GM23338 (cell line): ENCODE measurements at regions not wholly inside any gene's neighbourhood (a gene's known extent, or its start where the extent isn't known, plus 50 kb on each side); places are given as distances from the start of the nearest gene placed in this dataset.

Experiments used
- ATAC-seq: fragments of 200-7000 bp; cut with Tn5 transposase; 3 replicates; pipeline ENCODE4 v1.9.1; 2020
- DNase-seq: peaks from one replicate; pipeline ENCODE4 v3.0.0-alpha.2; 2015; ENCODE audit warnings: low spot score
- H2AFZ ChIP-seq: fragments of 200-600 bp; sonication (generic); 2 replicates; pipeline ENCODE4 v1.8.0; 2016; ENCODE audit warnings: antibody characterized with exemption, mild to moderate bottlenecking, moderate library complexity
- H3F3A ChIP-seq: fragments of 200-600 bp; sonication (generic); replicated peaks from 2 replicates; pipeline ENCODE4 v1.8.0; 2017; ENCODE audit warnings: antibody characterized with exemption, mixed run types, low read depth
- H3K27ac ChIP-seq: fragments of 200-600 bp; sonication (generic); 2 replicates; pipeline ENCODE4 v1.6.1; 2016; ENCODE audit warnings: low read depth
- H3K27me3 ChIP-seq: fragments of 200-600 bp; sonication (generic); 2 replicates; pipeline ENCODE4 v1.8.0; 2016; ENCODE audit warnings: mild to moderate bottlenecking, mixed run types, moderate library complexity; ENCODE audit not compliant: insufficient read depth
- H3K36me3 ChIP-seq: fragments of 200-600 bp; sonication (generic); 2 replicates; pipeline ENCODE4 v1.8.0; 2016; ENCODE audit warnings: mild to moderate bottlenecking; ENCODE audit not compliant: insufficient read depth
- H3K4me1 ChIP-seq: fragments of 200-600 bp; sonication (generic); 2 replicates; pipeline ENCODE4 v1.8.0; 2016; ENCODE audit warnings: mild to moderate bottlenecking, moderate library complexity; ENCODE audit not compliant: insufficient read depth
- H3K4me2 ChIP-seq: fragments of 200-600 bp; sonication (generic); 2 replicates; pipeline ENCODE4 v1.7.1; 2017; ENCODE audit warnings: mixed run types
- H3K4me3 ChIP-seq: fragments of 200-600 bp; sonication (generic); 2 replicates; pipeline ENCODE4 v1.6.1; 2016; ENCODE audit warnings: mixed run types
- H3K79me2 ChIP-seq: fragments of 200-600 bp; sonication (generic); replicated peaks from 2 replicates; pipeline ENCODE4 v1.8.0; 2017; ENCODE audit warnings: mild to moderate bottlenecking; ENCODE audit not compliant: insufficient read depth
- H3K9me2 ChIP-seq: fragments of 200-600 bp; sonication (generic); 2 replicates; pipeline ENCODE4 v1.8.0; 2017; ENCODE audit not compliant: insufficient read depth
- H4K20me1 ChIP-seq: fragments of 200-600 bp; sonication (generic); replicated peaks from 2 replicates; pipeline ENCODE4 v1.8.0; 2017; ENCODE audit warnings: mild to moderate bottlenecking; ENCODE audit not compliant: insufficient read depth
- H3K27ac Mint-ChIP-seq: 2 replicates; pipeline ENCODE4 v1.8.0; 2020; ENCODE audit warnings: inconsistent platforms, mild to moderate bottlenecking, moderate library complexity, mixed read lengths
- H3K27me3 Mint-ChIP-seq: 3 replicates; pipeline ENCODE4 v1.8.0; 2022; ENCODE audit warnings: low read depth, mild to moderate bottlenecking, moderate library complexity, mixed read lengths, inconsistent platforms; ENCODE audit not compliant: insufficient read depth, poor library complexity
- H3K36me3 Mint-ChIP-seq: 3 replicates; pipeline ENCODE4 v1.8.0; 2021; ENCODE audit warnings: low read depth, mild to moderate bottlenecking, inconsistent platforms, moderate library complexity, mixed read lengths
- H3K4me1 Mint-ChIP-seq: 3 replicates; pipeline ENCODE4 v1.8.0; 2020; ENCODE audit warnings: mild to moderate bottlenecking, inconsistent platforms, mixed read lengths
- H3K4me3 Mint-ChIP-seq: 3 replicates; pipeline ENCODE4 v1.8.0; 2021; ENCODE audit warnings: moderate library complexity, mild to moderate bottlenecking, inconsistent platforms, mixed read lengths
- H3K9me3 Mint-ChIP-seq: 3 replicates; pipeline ENCODE4 v1.8.0; 2020; ENCODE audit warnings: moderate library complexity, mild to moderate bottlenecking, inconsistent platforms, mixed read lengths
- CREB1 ChIP-seq: fragments of 250-450 bp; sonication (Bioruptor Pico); IDR thresholded peaks from 2 replicates; pipeline ENCODE4 v1.5.0; 2020; ENCODE audit warnings: low read depth, mild to moderate bottlenecking, moderate library complexity
- ETS1 ChIP-seq: IDR thresholded peaks from 2 replicates; pipeline ENCODE4 v1.6.1; 2016; ENCODE audit warnings: antibody characterized with exemption
- EZH2 ChIP-seq: fragments of 200-600 bp; sonication (generic); IDR thresholded peaks from one replicate; pipeline ENCODE4 v1.8.0; 2017; ENCODE audit warnings: antibody characterized with exemption, mild to moderate bottlenecking, low read depth; ENCODE audit not compliant: unreplicated experiment
- EZH2phosphoT487 ChIP-seq: fragments of 200-600 bp; sonication (generic); IDR thresholded peaks from one replicate; pipeline ENCODE4 v1.8.1; 2018; ENCODE audit warnings: antibody characterized with exemption; ENCODE audit not compliant: unreplicated experiment
- JUNB ChIP-seq: IDR thresholded peaks from one replicate; pipeline ENCODE4 v1.6.1; 2016; ENCODE audit warnings: antibody characterized with exemption; ENCODE audit not compliant: unreplicated experiment
- NANOG ChIP-seq: IDR thresholded peaks from 2 replicates; pipeline ENCODE4 v1.6.1; 2016; ENCODE audit warnings: antibody characterized with exemption, borderline replicate concordance
- POLR2AphosphoS5 ChIP-seq: IDR thresholded peaks from 2 replicates; pipeline ENCODE4 v1.6.1; 2016; ENCODE audit warnings: antibody characterized with exemption, low read depth
- REST ChIP-seq: IDR thresholded peaks from one replicate; pipeline ENCODE4 v1.6.1; 2018; ENCODE audit warnings: antibody characterized with exemption; ENCODE audit not compliant: unreplicated experiment
- STAT1 ChIP-seq: IDR thresholded peaks from one replicate; pipeline ENCODE4 v1.6.1; 2016; ENCODE audit warnings: antibody characterized with exemption; ENCODE audit not compliant: unreplicated experiment
- ZNF114 ChIP-seq: fragments of 250-450 bp; sonication (Bioruptor Pico); IDR thresholded peaks from 2 replicates; pipeline ENCODE4 v1.5.0; 2020; ENCODE audit warnings: mild to moderate bottlenecking, moderate library complexity
- ZNF331 ChIP-seq: fragments of 250-450 bp; sonication (Bioruptor Pico); IDR thresholded peaks from 2 replicates; pipeline ENCODE4 v1.5.0; 2020; ENCODE audit warnings: low read depth, mild to moderate bottlenecking, moderate library complexity
- TF ChIP-seq, protein P1 (sequence below), 2 experiments: fragments of 200-600 bp in 1 of 2; sonication (generic) in 1 of 2; conservative IDR thresholded peaks; 2 replicates each; pipeline versions ENCODE4 v1.5.1 to v1.6.1; 2016 to 2017; ENCODE audit warnings: antibody characterized with exemption in 2 of 2, low read depth in 2 of 2, mild to moderate bottlenecking in 2 of 2, moderate library complexity in 1 of 2

GRCh38 chr2:23122681-23123215 lies 262.2 kb upstream of the KLHL29 start:
- TF ChIP-seq STAT1 = no peak
- no peak for TF ChIP-seq ZNF114 (CRISPR knock-in tag)
- TF ChIP-seq EZH2 = no peak
- TF ChIP-seq REST = no peak
- TF ChIP-seq CREB1 (CRISPR knock-in tag) = no peak
- no peak for TF ChIP-seq ZNF331 (CRISPR knock-in tag)
- no peak for TF ChIP-seq NANOG
- no peak for TF ChIP-seq POLR2AphosphoS5
- TF ChIP-seq, protein P1, sequence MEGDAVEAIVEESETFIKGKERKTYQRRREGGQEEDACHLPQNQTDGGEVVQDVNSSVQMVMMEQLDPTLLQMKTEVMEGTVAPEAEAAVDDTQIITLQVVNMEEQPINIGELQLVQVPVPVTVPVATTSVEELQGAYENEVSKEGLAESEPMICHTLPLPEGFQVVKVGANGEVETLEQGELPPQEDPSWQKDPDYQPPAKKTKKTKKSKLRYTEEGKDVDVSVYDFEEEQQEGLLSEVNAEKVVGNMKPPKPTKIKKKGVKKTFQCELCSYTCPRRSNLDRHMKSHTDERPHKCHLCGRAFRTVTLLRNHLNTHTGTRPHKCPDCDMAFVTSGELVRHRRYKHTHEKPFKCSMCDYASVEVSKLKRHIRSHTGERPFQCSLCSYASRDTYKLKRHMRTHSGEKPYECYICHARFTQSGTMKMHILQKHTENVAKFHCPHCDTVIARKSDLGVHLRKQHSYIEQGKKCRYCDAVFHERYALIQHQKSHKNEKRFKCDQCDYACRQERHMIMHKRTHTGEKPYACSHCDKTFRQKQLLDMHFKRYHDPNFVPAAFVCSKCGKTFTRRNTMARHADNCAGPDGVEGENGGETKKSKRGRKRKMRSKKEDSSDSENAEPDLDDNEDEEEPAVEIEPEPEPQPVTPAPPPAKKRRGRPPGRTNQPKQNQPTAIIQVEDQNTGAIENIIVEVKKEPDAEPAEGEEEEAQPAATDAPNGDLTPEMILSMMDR (conservative IDR thresholded peaks at IDR 0.05; ENCODE audit: low read depth in 2 of 2) = no peak
- no peak for ATAC-seq
- no peaks in the 10 kb centered on the region for H3K4me1 ChIP-seq
- H3K79me2 ChIP-seq = no peaks in the 10 kb centered on the region
- H3K27ac Mint-ChIP-seq = no peak overlapping the region
- H3K4me2 ChIP-seq = no peak overlapping the region
- no peaks in the 10 kb centered on the region for H4K20me1 ChIP-seq
- H3K27me3 Mint-ChIP-seq = no peaks in the 10 kb centered on the region
- no peaks in the 10 kb centered on the region for H3K9me3 Mint-ChIP-seq
- H3K36me3 ChIP-seq = no peaks in the 10 kb centered on the region
- no peaks in the 10 kb centered on the region for H3F3A ChIP-seq
- no peak overlapping the region for H3K4me3 Mint-ChIP-seq
- H3K27me3 ChIP-seq = no peaks in the 10 kb centered on the region
- no peak overlapping the region for H3K27ac ChIP-seq
- H3K4me1 Mint-ChIP-seq = peaks cover 3% of the 10 kb centered on the region; the same call in 1 of the 3 replicates
- no peak overlapping the region for H2AFZ ChIP-seq
- no peak overlapping the region for H3K4me3 ChIP-seq
- H3K9me2 ChIP-seq = 0 out of 2 replicates have a peak, but pooled peaks cover 8% of the 10 kb centered on the region
- no peaks in the 10 kb centered on the region for H3K36me3 Mint-ChIP-seq
- no peak for DNase-seq

DNA sequence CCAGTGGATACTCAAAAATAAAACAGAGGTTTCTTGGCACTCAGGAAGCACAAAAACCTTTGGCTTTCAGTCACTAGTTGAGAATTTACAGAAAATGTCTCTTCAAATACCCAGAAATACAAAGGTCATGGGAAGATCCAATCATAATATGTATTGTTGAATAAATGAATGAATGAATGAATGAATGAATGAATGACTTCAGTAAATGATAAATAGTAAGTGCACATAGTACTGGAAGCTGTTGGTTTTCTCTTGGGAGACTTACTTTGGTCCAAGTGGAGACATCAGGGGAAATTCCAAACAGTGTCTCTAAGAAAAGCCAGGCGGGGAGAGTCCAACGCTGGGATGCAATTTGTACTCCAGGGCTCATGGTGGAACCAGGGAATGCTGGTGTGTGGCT lies 261.3 kb upstream of the KLHL29 start:
- H3K36me3 ChIP-seq = no peaks in the 10 kb centered on the region
- Mint-ChIP-seq H3K27me3 (no peaks in the 10 kb centered on the region), H3K4me1 (peaks cover 3% of the 10 kb centered on the region; the same call in 1 of the 3 replicates), H3K4me3 (no peak overlapping the region), H3K9me3 (peaks cover 8% of the 10 kb centered on the region), H3K27ac (no peak overlapping the region), H3K36me3 (peaks cover under 1% of the 10 kb centered on the region; the same call in 2 of the 3 replicates)
- H3K4me2 ChIP-seq = no peak overlapping the region
- DNase-seq = no peak
- H3K9me2 ChIP-seq = 0 out of 2 replicates have a peak, but pooled peaks cover 8% of the 10 kb centered on the region
- no peak overlapping the region for H2AFZ ChIP-seq
- H3K27ac ChIP-seq = no peak overlapping the region
- H4K20me1 ChIP-seq = no peaks in the 10 kb centered on the region
- ATAC-seq = no peak
- H3K4me3 ChIP-seq = no peak overlapping the region
- no peaks in the 10 kb centered on the region for H3F3A ChIP-seq
- no peaks in the 10 kb centered on the region for H3K4me1 ChIP-seq
- H3K27me3 ChIP-seq = no peaks in the 10 kb centered on the region
- H3K79me2 ChIP-seq = no peaks in the 10 kb centered on the region
- no peak for TF ChIP-seq CREB1 (CRISPR knock-in tag)
- no peak for TF ChIP-seq ETS1
- TF ChIP-seq POLR2AphosphoS5 = no peak
- TF ChIP-seq JUNB = no peak
- TF ChIP-seq ZNF114 (CRISPR knock-in tag) = no peak
- no peak for TF ChIP-seq REST
- no peak for TF ChIP-seq ZNF331 (CRISPR knock-in tag)
- TF ChIP-seq EZH2phosphoT487 = no peak
